Mucosa of stomach (tissue), 1 donor: ENCODE measurements at regions not wholly inside any gene's neighbourhood (a gene's known extent, or its start where the extent isn't known, plus 50 kb on each side); places are given as distances from the start of the nearest gene placed in this dataset.
"Not testable (repeated sequence)": the region's sequence is repeated elsewhere in the genome, so short reads cannot be mapped to it uniquely, and the experiment has no call there.

Experiments used
- H3K27me3 ChIP-seq: one replicate; pipeline ENCODE4 v1.7.0; 2013; ENCODE audit warnings: mild to moderate bottlenecking, low read length; ENCODE audit not compliant: control insufficient read depth, insufficient read depth
- H3K36me3 ChIP-seq: one replicate; pipeline ENCODE4 v1.7.0; 2013; ENCODE audit warnings: low read length; ENCODE audit not compliant: control insufficient read depth, insufficient read depth
- H3K4me1 ChIP-seq: one replicate; pipeline ENCODE4 v1.7.0; 2013; ENCODE audit warnings: mild to moderate bottlenecking, low read length; ENCODE audit not compliant: control insufficient read depth, insufficient read depth
- H3K4me3 ChIP-seq: one replicate; pipeline ENCODE4 v1.7.0; 2013; ENCODE audit warnings: low read length
- H3K9ac ChIP-seq: one replicate; pipeline ENCODE4 v1.7.0; 2013; ENCODE audit warnings: mild to moderate bottlenecking, low read length, moderate library complexity
- H3K9me3 ChIP-seq: one replicate; pipeline ENCODE4 v1.7.0; 2013; ENCODE audit warnings: mild to moderate bottlenecking, low read length, moderate library complexity; ENCODE audit not compliant: control insufficient read depth
- donor health status: Pancreatic carcinoma.

GRCh38 chr12:61251076-61251475 lies 1009.1 kb upstream of the USP15 start:
- H3K4me3 ChIP-seq = no peak overlapping the region
- no peaks in the 10 kb centered on the region for H3K9me3 ChIP-seq
- H3K9ac ChIP-seq = no peak overlapping the region
- no peaks in the 10 kb centered on the region for H3K36me3 ChIP-seq
- H3K27me3 ChIP-seq = no peaks in the 10 kb centered on the region
- no peaks in the 10 kb centered on the region for H3K4me1 ChIP-seq

DNA sequence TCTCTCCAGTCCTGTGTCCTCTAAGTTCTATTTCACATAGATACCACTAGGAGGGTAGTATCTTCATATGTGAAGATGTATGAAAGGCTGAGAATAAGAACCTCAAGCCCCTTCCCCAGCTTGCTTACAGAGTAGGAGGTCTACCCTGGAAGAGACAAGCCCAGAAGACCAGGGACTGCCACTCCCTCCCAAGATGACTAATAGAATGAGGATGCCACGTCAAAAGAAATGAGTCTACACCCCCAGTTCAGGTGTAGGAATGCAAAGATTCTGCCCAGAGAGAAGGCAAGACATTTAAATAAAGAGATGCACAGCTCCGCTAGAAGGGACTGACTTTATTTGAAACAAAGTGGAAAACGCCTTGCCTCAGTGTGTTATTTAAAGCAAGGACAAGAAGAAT lies 1006.0 kb upstream of the USP15 start:
- Histone ChIP-seq H3K4me1 (no peaks in the 10 kb centered on the region), H3K9ac (no peak overlapping the region), H3K4me3 (no peak overlapping the region), H3K9me3 (no peaks in the 10 kb centered on the region), H3K36me3 (no peaks in the 10 kb centered on the region), H3K27me3 (no peaks in the 10 kb centered on the region)

GRCh38 chr12:61264294-61264693 lies 995.9 kb upstream of the USP15 start:
- not testable (repeated sequence) for H3K27me3 ChIP-seq, H3K9me3 ChIP-seq, H3K4me3 ChIP-seq, H3K4me1 ChIP-seq, H3K36me3 ChIP-seq, H3K9ac ChIP-seq

DNA sequence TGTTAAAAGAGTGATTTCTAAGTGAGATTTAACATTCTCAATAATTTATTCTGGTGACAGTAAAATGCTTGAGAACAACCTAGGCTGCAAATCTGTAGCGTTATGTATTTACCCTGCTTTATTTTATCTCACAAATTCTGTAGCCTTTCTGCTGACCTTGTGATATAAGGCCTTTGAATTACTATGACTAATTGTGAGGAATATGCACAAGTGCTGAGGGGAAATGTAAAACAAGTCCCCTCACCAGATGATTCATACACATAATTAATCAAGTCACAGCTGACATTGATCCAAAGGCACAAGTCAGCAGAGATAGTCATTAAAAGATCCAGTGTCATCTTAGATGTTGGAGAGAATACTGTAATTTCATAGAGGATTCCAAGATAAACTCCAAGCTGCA lies 992.7 kb upstream of the USP15 start:
- no peak overlapping the region for H3K9ac ChIP-seq
- H3K4me3 ChIP-seq = no peak overlapping the region
- H3K9me3 ChIP-seq = no peaks in the 10 kb centered on the region
- H3K4me1 ChIP-seq = no peaks in the 10 kb centered on the region
- H3K36me3 ChIP-seq = no peaks in the 10 kb centered on the region
- no peaks in the 10 kb centered on the region for H3K27me3 ChIP-seq

- H3K4me3 ChIP-seq = no peak overlapping the region
- no peaks in the 10 kb centered on the region for H3K4me1 ChIP-seq
- H3K27me3 ChIP-seq = no peaks in the 10 kb centered on the region
- no peaks in the 10 kb centered on the region for H3K9me3 ChIP-seq
- no peaks in the 10 kb centered on the region for H3K36me3 ChIP-seq
- no peak overlapping the region for H3K9ac ChIP-seq
These were observed 987.8 kb upstream of the USP15 start for GRCh38 chr12:61272441-61272840.

DNA sequence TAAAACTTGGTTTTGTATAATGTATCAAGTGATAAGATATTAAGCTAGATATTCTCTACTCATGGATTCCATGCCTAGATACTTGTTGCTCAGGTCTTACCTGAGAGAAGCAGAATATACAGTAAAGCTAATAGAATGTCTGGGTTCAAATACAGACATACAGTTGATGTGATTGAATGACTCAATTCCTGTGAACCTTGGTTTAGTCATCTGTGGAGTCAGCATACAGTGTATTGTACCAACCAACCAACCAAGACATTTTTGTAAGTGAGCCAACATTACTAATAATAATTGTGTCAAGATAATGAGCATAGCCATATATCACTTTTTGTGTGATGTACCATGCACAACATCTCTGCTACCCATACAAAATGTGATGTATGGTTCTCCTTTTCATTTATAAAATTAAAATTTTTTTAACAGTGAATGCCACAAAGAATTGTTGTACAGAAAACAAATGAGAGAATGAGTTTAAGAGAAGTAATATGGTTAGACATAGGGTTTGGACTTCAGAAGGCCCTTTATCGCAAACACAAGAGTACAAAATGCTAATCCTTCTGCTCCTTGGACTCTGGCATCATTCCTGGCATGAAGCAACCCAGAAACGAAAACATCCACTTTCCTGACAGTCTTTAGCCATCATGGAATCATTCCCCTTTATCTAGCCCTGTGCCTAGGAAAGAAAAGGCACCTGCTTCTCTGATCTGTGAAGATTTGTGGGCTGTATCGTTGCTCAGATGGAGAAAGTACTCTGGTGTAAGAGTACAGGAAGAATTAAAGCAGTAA lies 977.2 kb upstream of the USP15 start:
- Histone ChIP-seq H3K36me3 (no peaks in the 10 kb centered on the region), H3K9ac (no peak overlapping the region), H3K4me1 (no peaks in the 10 kb centered on the region), H3K4me3 (no peak overlapping the region), H3K27me3 (no peaks in the 10 kb centered on the region), H3K9me3 (no peaks in the 10 kb centered on the region)

GRCh38 chr12:61290473-61290872 lies 969.7 kb upstream of the USP15 start:
- Histone ChIP-seq H3K27me3 (no peaks in the 10 kb centered on the region), H3K4me3 (no peak overlapping the region), H3K36me3 (no peaks in the 10 kb centered on the region), H3K9me3 (no peaks in the 10 kb centered on the region), H3K9ac (no peak overlapping the region), H3K4me1 (no peaks in the 10 kb centered on the region)

DNA sequence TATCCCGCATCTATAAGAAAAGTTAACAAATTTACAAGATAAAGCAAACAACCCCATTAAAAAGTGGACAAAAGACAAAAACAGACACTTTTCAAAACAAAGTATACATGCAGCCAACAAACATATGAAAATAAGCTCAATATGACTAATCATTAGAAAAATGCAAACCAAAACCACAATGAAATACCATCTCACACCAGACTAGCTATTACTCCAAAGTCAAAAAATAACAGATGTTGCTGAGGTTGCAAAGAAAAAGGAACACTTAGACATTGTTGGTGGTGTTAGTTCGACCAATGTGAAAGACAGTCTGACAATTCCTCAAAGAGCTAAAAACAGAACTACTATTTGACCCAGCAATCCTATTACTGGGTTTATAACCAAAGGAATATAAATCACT lies 968.6 kb upstream of the USP15 start:
- no peaks in the 10 kb centered on the region for H3K27me3 ChIP-seq
- H3K9me3 ChIP-seq = no peaks in the 10 kb centered on the region
- H3K36me3 ChIP-seq = no peaks in the 10 kb centered on the region
- H3K9ac ChIP-seq = no peak overlapping the region
- no peaks in the 10 kb centered on the region for H3K4me1 ChIP-seq
- no peak overlapping the region for H3K4me3 ChIP-seq

- H3K9me3 ChIP-seq, H3K4me3 ChIP-seq, H3K9ac ChIP-seq, H3K4me1 ChIP-seq, H3K36me3 ChIP-seq, H3K27me3 ChIP-seq: not testable (repeated sequence)
These were observed 966.2 kb upstream of the USP15 start for GRCh38 chr12:61294011-61294410.

GRCh38 chr12:61301817-61302216 lies 958.4 kb upstream of the USP15 start:
- H3K4me1 ChIP-seq = no peaks in the 10 kb centered on the region
- no peak overlapping the region for H3K9ac ChIP-seq
- no peak overlapping the region for H3K4me3 ChIP-seq
- H3K9me3 ChIP-seq = no peaks in the 10 kb centered on the region
- H3K27me3 ChIP-seq = no peaks in the 10 kb centered on the region
- H3K36me3 ChIP-seq = no peaks in the 10 kb centered on the region

DNA sequence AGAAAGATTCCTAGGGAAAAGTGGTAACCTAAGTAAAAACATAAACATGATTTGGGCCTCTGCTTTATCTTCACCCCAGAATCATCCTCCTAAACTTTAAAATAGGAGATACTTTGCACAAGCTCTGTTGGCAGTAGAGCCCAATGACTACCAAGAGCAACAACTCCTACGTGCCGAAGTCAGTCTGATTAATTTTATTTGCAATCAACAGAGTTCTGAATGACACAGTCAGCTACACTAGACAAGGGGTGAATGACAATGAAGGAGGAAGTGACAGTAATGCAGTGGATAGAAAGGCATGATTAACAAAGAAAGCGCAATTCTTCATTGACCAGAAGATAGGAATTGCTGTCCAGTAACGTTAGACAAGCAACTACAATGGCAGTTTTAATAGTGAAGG lies 957.9 kb upstream of the USP15 start:
- H3K4me1 ChIP-seq = no peaks in the 10 kb centered on the region
- no peak overlapping the region for H3K4me3 ChIP-seq
- H3K9me3 ChIP-seq = no peaks in the 10 kb centered on the region
- H3K27me3 ChIP-seq = no peaks in the 10 kb centered on the region
- no peak overlapping the region for H3K9ac ChIP-seq
- H3K36me3 ChIP-seq = no peaks in the 10 kb centered on the region

DNA sequence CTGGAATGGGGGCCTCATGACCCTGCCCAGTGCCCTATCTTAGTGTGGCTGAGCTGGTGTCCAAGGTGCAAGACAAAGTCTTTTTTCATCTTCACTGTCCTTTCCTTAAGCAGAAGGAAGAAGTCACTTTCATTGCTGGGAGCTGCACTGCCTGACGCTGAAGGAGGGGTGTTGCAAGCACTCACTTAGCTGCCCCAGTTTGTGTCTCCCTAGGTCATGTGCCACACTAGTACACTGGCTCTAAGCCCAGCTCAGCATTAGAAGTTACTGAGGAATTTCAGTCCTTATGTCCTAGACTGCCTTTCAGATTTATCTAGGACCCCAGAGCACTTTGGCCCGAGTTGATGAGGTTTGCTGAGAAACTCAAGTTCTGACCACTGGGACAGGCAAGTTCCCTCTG lies 952.0 kb upstream of the USP15 start:
- no peaks in the 10 kb centered on the region for H3K36me3 ChIP-seq
- no peak overlapping the region for H3K9ac ChIP-seq
- no peak overlapping the region for H3K4me3 ChIP-seq
- no peaks in the 10 kb centered on the region for H3K27me3 ChIP-seq
- H3K4me1 ChIP-seq = no peaks in the 10 kb centered on the region
- H3K9me3 ChIP-seq = no peaks in the 10 kb centered on the region

DNA sequence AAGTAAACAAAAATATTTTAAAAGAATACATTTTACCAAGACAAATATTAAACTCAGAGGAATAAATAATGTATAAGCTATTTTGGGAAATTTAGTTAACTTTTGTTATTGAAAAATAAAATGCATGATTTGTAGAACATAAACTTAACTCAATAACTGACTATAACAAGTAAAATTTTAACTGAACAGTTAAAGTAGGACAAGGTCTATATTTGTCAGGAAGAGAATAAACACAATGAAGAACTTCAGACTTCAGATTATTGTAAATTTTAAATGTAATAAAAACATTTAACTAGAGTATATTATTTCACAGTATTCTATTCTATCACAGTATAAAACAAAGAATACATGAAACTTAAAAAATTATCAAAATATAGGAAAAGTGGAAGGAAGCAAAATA lies 948.8 kb upstream of the USP15 start:
- H3K4me1 ChIP-seq = no peaks in the 10 kb centered on the region
- H3K4me3 ChIP-seq = no peak overlapping the region
- no peaks in the 10 kb centered on the region for H3K36me3 ChIP-seq
- H3K9me3 ChIP-seq = no peaks in the 10 kb centered on the region
- H3K27me3 ChIP-seq = no peaks in the 10 kb centered on the region
- no peak overlapping the region for H3K9ac ChIP-seq
